ENCODE measurements at regions not wholly inside any gene's neighbourhood (a gene's known extent, or its start where the extent isn't known, plus 50 kb on each side); places are given as distances from the start of the nearest gene placed in this dataset.
A peak's percentile ranks its signal among the peaks of the same experiment; 100 is the strongest.

- DNase-seq (ENCODE audit: low spot score), result no peak
These were observed 217.5 kb downstream of the GLI2 start for GRCh38 chr2:120953066-120953756.

GRCh38 chr2:120953843-120954584, 218.3 kb downstream of the GLI2 start:
- no peak for DNase-seq (ENCODE audit: low spot score)

GRCh38 chr2:120954939-120955338, 219.3 kb downstream of the GLI2 start:
- no peak for DNase-seq (ENCODE audit: low spot score)

- DNase-seq (ENCODE audit: low spot score), result no peak
These were observed 219.8 kb downstream of the GLI2 start for GRCh38 chr2:120955427-120955826.

GRCh38 chr2:120956486-120957156, 221.0 kb downstream of the GLI2 start:
- DNase-seq (ENCODE audit: low spot score), result no peak

GRCh38 chr2:120957905-120958304, 222.2 kb downstream of the GLI2 start:
- no peak for DNase-seq (ENCODE audit: low spot score)

GRCh38 chr2:120958623-120959366, 223.1 kb downstream of the GLI2 start:
- DNase-seq (ENCODE audit: low spot score), result no peak

- no peak for DNase-seq (ENCODE audit: low spot score)
These were observed 223.8 kb downstream of the GLI2 start for GRCh38 chr2:120959426-120959825.

GRCh38 chr2:120960770-120961366, 225.2 kb downstream of the GLI2 start:
- DNase-seq (ENCODE audit: low spot score), result no peak

GRCh38 chr2:120961396-120961795, 225.7 kb downstream of the GLI2 start:
- DNase-seq (ENCODE audit: low spot score), result no peak

GRCh38 chr2:120963997-120964705, 228.5 kb downstream of the GLI2 start:
- peak; percentile 50 for DNase-seq (ENCODE audit: low spot score)

GRCh38 chr2:120964819-120965218, 229.2 kb downstream of the GLI2 start:
- peak; percentile 78 for DNase-seq (ENCODE audit: low spot score)

GRCh38 chr2:120966510-120967254, 231.0 kb downstream of the GLI2 start:
- no peak for DNase-seq (ENCODE audit: low spot score)

GRCh38 chr2:120968307-120969015, 232.8 kb downstream of the GLI2 start:
- no peak for DNase-seq (ENCODE audit: low spot score)

- DNase-seq (ENCODE audit: low spot score), result no peak
These were observed 234.1 kb downstream of the GLI2 start for GRCh38 chr2:120969613-120970355.

GRCh38 chr2:120971866-120972265, 236.2 kb downstream of the GLI2 start:
- DNase-seq (ENCODE audit: low spot score), result no peak

- no peak for DNase-seq (ENCODE audit: low spot score)
These were observed 236.6 kb downstream of the GLI2 start for GRCh38 chr2:120972286-120972685.

GRCh38 chr2:120973196-120973595, 237.5 kb downstream of the GLI2 start:
- no peak for DNase-seq (ENCODE audit: low spot score)

GRCh38 chr2:120974950-120975349, 239.3 kb downstream of the GLI2 start:
- DNase-seq (ENCODE audit: low spot score), result no peak

Measured in A172 (cell line).